Liver (tissue), 8 donors: ENCODE measurements at regions not wholly inside any gene's neighbourhood (a gene's known extent, or its start where the extent isn't known, plus 50 kb on each side); places are given as distances from the start of the nearest gene placed in this dataset.

Experiments
- DNase-seq: peaks from one replicate; pipeline ENCODE4 v3.0.0-alpha.2; 2017; ENCODE audit warnings: low spot score
- H3K27ac ChIP-seq, 2 donors: one replicate each; pipeline ENCODE4 v1.7.0; 2013; ENCODE audit warnings: inconsistent platforms in 2 of 2, low read length in 2 of 2, control low read depth in 1 of 2, low read depth in 1 of 2, mild to moderate bottlenecking in 1 of 2
- H3K27me3 ChIP-seq, 4 donors: one replicate each; pipeline versions ENCODE4 v1.6.1 to v1.7.0; 2013; ENCODE audit warnings: low read length in 3 of 4, inconsistent platforms in 1 of 4, mild to moderate bottlenecking in 1 of 4, moderate library complexity in 1 of 4; ENCODE audit not compliant: control insufficient read depth in 4 of 4, insufficient read depth in 4 of 4
- H3K36me3 ChIP-seq, 4 donors: one replicate each; pipeline versions ENCODE4 v1.6.1 to v1.7.0; 2013; ENCODE audit warnings: low read length in 3 of 4, mild to moderate bottlenecking in 3 of 4, low read depth in 1 of 4, moderate library complexity in 1 of 4; ENCODE audit not compliant: control insufficient read depth in 4 of 4, insufficient read depth in 3 of 4
- H3K4me1 ChIP-seq, 4 donors: one replicate each; pipeline versions ENCODE4 v1.6.1 to v1.7.0; 2013; ENCODE audit warnings: low read length in 3 of 4, mild to moderate bottlenecking in 3 of 4, moderate library complexity in 1 of 4; ENCODE audit not compliant: control insufficient read depth in 4 of 4, insufficient read depth in 4 of 4
- H3K4me3 ChIP-seq, 3 donors: one replicate each; pipeline versions ENCODE4 v1.6.1 to v1.7.0; 2013; ENCODE audit warnings: low read length in 3 of 3, control low read depth in 1 of 3, low read depth in 1 of 3, mild to moderate bottlenecking in 1 of 3
- H3K9ac ChIP-seq, 2 donors: one replicate each; pipeline ENCODE4 v1.7.0; 2013; ENCODE audit warnings: low read length in 2 of 2, mild to moderate bottlenecking in 2 of 2, moderate library complexity in 2 of 2, control low read depth in 1 of 2, low read depth in 1 of 2
- H3K9me3 ChIP-seq, 4 donors: one replicate each; pipeline versions ENCODE4 v1.6.1 to v1.7.0; 2013; ENCODE audit warnings: low read length in 3 of 4; ENCODE audit not compliant: control insufficient read depth in 4 of 4
- ATF3 ChIP-seq: IDR thresholded peaks from 2 replicates; pipeline ENCODE4 v1.6.1; 2016; ENCODE audit warnings: antibody characterized with exemption
- EGR1 ChIP-seq, 2 donors: IDR thresholded peaks; 2 replicates each; pipeline ENCODE4 v1.6.1; 2016 to 2018; ENCODE audit warnings: antibody characterized with exemption in 2 of 2, low read depth in 2 of 2
- FOXA1 ChIP-seq: IDR thresholded peaks from 2 replicates; pipeline ENCODE4 v1.6.1; 2016; ENCODE audit warnings: antibody characterized with exemption
- FOXA2 ChIP-seq: IDR thresholded peaks from 2 replicates; pipeline ENCODE4 v1.6.1; 2016; ENCODE audit warnings: antibody characterized with exemption
- GABPA ChIP-seq, 2 donors: IDR thresholded peaks in 1 of 2; conservative IDR thresholded peaks in 1 of 2; 2 replicates each; pipeline ENCODE4 v1.6.1; 2016; ENCODE audit warnings: antibody characterized with exemption in 2 of 2, mild to moderate bottlenecking in 1 of 2, moderate library complexity in 1 of 2
- HNF4A ChIP-seq, 2 donors: conservative IDR thresholded peaks; 2 replicates each; pipeline ENCODE4 v1.6.1; 2016; ENCODE audit warnings: antibody characterized with exemption in 2 of 2, mild to moderate bottlenecking in 2 of 2
- HNF4G ChIP-seq: IDR thresholded peaks from 2 replicates; pipeline ENCODE4 v1.6.1; 2016; ENCODE audit warnings: antibody characterized with exemption
- RAD21 ChIP-seq, 2 donors: IDR thresholded peaks; 2 replicates each; pipeline ENCODE4 v1.6.1; 2016; ENCODE audit warnings: antibody characterized with exemption in 2 of 2, mild to moderate bottlenecking in 2 of 2
- REST ChIP-seq: IDR thresholded peaks from 2 replicates; pipeline ENCODE4 v1.6.1; 2016; ENCODE audit warnings: antibody characterized with exemption, mild to moderate bottlenecking
- RXRA ChIP-seq, 2 donors: IDR thresholded peaks; 2 replicates each; pipeline ENCODE4 v1.6.1; 2017 to 2018; ENCODE audit warnings: antibody characterized with exemption in 2 of 2, mild to moderate bottlenecking in 1 of 2
- SP1 ChIP-seq: IDR thresholded peaks from 2 replicates; pipeline ENCODE4 v1.6.1; 2018; ENCODE audit warnings: antibody characterized with exemption, mild to moderate bottlenecking
- TAF1 ChIP-seq: conservative IDR thresholded peaks from 2 replicates; pipeline ENCODE4 v1.6.1; 2016; ENCODE audit warnings: antibody characterized with exemption, mild to moderate bottlenecking
- YY1 ChIP-seq: IDR thresholded peaks from 2 replicates; pipeline ENCODE4 v1.6.1; 2016; ENCODE audit warnings: antibody characterized with exemption, mild to moderate bottlenecking
- ZBTB33 ChIP-seq: IDR thresholded peaks from 2 replicates; pipeline ENCODE4 v1.6.1; 2016; ENCODE audit warnings: antibody characterized with exemption
- WGBS: extraction: QIAGEN DNeasy Blood & Tissue Kit; methylation state at CpG from one replicate; pipeline ENCODE4 v1.1.7; 2013; 5-methylcytosine and 5-hydroxymethylcytosine counted together
- TF ChIP-seq, protein P1 (sequence below): IDR thresholded peaks from 2 replicates; pipeline ENCODE4 v1.6.1; 2016; ENCODE audit warnings: antibody characterized with exemption
- TF ChIP-seq, protein P2 (sequence below): fragments of 150-350 bp; IDR thresholded peaks from 2 replicates; pipeline ENCODE4 v1.5.1; 2017; ENCODE audit warnings: improper control_type of control experiment, low read depth, low read length; ENCODE audit not compliant: missing input control
- donor health status: healthy.
- donor health status: healthy.
- donor health status: healthy.
- donor health status: healthy.
- donor health status: healthy.

DNA sequence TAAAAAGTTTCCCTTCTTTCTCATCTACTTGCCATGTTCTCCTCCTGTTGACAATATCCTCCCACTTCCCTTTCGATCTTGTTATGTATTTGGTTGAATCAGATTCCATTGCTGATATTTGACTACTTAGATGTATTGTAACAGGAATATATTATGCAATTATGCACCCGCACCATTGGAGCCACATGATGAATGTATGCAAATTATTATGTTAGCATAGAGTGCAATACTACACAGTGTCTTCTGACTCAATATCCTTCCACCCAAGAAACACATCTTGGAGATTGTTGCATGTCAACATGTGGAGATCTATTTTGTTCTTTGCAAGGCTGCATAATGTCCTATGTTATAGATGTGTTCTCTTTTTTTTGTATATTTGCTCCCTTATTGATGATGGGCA lies 219.2 kb upstream of the RBFOX1 start:
- DNase-seq = no peak
- H3K4me3 ChIP-seq = no peak overlapping the region
- H3K27ac ChIP-seq = no peak overlapping the region
- peaks cover 0 to 3% (median 0%) of the 10 kb centered on the region in 4 donors for H3K9me3 ChIP-seq
- 78% methylated on average over 2 of the region's 2 CpGs for WGBS
- no peaks in the 10 kb centered on the region for H3K36me3 ChIP-seq
- H3K27me3 ChIP-seq = peaks cover 0 to 3% (median 1%) of the 10 kb centered on the region in 4 donors
- no peak overlapping the region for H3K9ac ChIP-seq
- no peaks in the 10 kb centered on the region for H3K4me1 ChIP-seq
- TF ChIP-seq GABPA (IDR thresholded peaks at IDR 0.05 in 1 of 2, conservative IDR thresholded peaks at IDR 0.05 in 1 of 2) = no peak
- TF ChIP-seq, protein P1, sequence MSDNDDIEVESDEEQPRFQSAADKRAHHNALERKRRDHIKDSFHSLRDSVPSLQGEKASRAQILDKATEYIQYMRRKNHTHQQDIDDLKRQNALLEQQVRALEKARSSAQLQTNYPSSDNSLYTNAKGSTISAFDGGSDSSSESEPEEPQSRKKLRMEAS = no peak
- TF ChIP-seq FOXA1 = no peak
- TF ChIP-seq SP1 = no peak
- TF ChIP-seq ATF3 = no peak
- no peak for TF ChIP-seq REST
- no peak for TF ChIP-seq EGR1 (IDR thresholded peaks at IDR 0.05; ENCODE audit: low read depth in 2 of 2)
- TF ChIP-seq, protein P2, sequence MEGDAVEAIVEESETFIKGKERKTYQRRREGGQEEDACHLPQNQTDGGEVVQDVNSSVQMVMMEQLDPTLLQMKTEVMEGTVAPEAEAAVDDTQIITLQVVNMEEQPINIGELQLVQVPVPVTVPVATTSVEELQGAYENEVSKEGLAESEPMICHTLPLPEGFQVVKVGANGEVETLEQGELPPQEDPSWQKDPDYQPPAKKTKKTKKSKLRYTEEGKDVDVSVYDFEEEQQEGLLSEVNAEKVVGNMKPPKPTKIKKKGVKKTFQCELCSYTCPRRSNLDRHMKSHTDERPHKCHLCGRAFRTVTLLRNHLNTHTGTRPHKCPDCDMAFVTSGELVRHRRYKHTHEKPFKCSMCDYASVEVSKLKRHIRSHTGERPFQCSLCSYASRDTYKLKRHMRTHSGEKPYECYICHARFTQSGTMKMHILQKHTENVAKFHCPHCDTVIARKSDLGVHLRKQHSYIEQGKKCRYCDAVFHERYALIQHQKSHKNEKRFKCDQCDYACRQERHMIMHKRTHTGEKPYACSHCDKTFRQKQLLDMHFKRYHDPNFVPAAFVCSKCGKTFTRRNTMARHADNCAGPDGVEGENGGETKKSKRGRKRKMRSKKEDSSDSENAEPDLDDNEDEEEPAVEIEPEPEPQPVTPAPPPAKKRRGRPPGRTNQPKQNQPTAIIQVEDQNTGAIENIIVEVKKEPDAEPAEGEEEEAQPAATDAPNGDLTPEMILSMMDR = no peak
- no peak for TF ChIP-seq HNF4G
- TF ChIP-seq YY1 = no peak
- no peak for TF ChIP-seq RAD21 (IDR thresholded peaks at IDR 0.05)
- no peak for TF ChIP-seq FOXA2
- TF ChIP-seq HNF4A (conservative IDR thresholded peaks at IDR 0.05) = no peak
- TF ChIP-seq TAF1 = no peak
- no peak for TF ChIP-seq ZBTB33
- TF ChIP-seq RXRA (IDR thresholded peaks at IDR 0.05) = no peak

- H3K9ac ChIP-seq = no peak overlapping the region
- WGBS = 34% methylated on average over 3 of the region's 3 CpGs
- TF ChIP-seq HNF4G = no peak
- no peak for TF ChIP-seq TAF1
- no peak for TF ChIP-seq ZBTB33
- TF ChIP-seq ATF3 = no peak
- no peak for TF ChIP-seq GABPA (IDR thresholded peaks at IDR 0.05 in 1 of 2, conservative IDR thresholded peaks at IDR 0.05 in 1 of 2)
- no peak for TF ChIP-seq REST
- TF ChIP-seq, protein P1 = no peak
- TF ChIP-seq FOXA2 = no peak
Observed at GRCh38 chr16:7111265-7111664, 221.4 kb upstream of the RBFOX1 start.

More at GRCh38 chr16:7111265-7111664, 221.4 kb upstream of the RBFOX1 start:
- no peak overlapping the region for H3K27ac ChIP-seq
- peaks cover 0 to 3% (median 1%) of the 10 kb centered on the region in 4 donors for H3K27me3 ChIP-seq
- DNase-seq = no peak
- H3K36me3 ChIP-seq = no peaks in the 10 kb centered on the region
- H3K4me3 ChIP-seq = no peak overlapping the region
- no peaks in the 10 kb centered on the region for H3K4me1 ChIP-seq
- peaks cover 0 to 3% (median 0%) of the 10 kb centered on the region in 4 donors for H3K9me3 ChIP-seq
